Activated CD8-positive, alpha-beta memory T cell treated with anti-CD3 and anti-CD28 coated beads for 36 hours (primary cell): ENCODE measurements at regions not wholly inside any gene's neighbourhood (a gene's known extent, or its start where the extent isn't known, plus 50 kb on each side); places are given as distances from the start of the nearest gene placed in this dataset.
"Not testable (repeated sequence)": the region's sequence is repeated elsewhere in the genome, so short reads cannot be mapped to it uniquely, and the experiment has no call there.

Experiments
- CTCF ChIA-PET: fragments of 350-600 bp; sonication (Branson Sonifier 250); formaldehyde crosslinking; loops from one replicate; lab custom pipeline; 2021; ENCODE audit warnings: antibody characterized with exemption; lab: Charles Lee
- POLR2A ChIA-PET: fragments of 350-600 bp; sonication (Branson Sonifier 250); formaldehyde crosslinking; loops from one replicate; lab custom pipeline; 2021; ENCODE audit warnings: antibody characterized with exemption; lab: Charles Lee

DNA sequence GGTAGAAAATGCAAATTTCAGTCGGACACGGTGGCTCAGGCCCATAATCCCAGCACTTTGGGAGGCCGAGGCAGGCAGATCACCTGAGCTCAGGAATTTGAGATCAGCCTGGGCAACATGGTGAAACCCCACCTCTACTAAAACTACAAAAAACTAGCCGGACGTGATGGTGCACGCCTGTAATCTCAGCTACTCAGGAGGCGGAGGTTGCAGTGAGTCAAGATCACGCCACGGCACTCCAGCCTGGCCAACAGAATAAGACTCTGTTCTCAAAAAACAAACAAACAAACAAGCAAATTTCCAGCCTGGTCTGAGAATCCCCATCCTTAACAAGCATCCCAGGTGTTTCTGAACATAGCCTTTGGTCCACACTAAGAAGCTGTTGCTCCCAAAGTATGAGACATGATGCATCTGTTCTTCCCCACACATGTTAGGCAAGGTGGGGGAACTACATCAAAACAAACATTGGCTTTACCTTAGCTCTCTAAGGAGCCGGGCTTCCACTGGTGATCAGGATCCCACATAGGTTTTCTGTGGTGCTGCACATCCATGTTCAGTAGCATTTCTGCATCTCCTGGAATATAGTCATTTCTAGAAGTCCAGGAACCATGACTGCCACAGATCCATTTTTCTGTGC lies 92.5 kb upstream of the DMRT1 start:
- POLR2A ChIA-PET = no interaction called here
- CTCF ChIA-PET = no interaction called here

DNA sequence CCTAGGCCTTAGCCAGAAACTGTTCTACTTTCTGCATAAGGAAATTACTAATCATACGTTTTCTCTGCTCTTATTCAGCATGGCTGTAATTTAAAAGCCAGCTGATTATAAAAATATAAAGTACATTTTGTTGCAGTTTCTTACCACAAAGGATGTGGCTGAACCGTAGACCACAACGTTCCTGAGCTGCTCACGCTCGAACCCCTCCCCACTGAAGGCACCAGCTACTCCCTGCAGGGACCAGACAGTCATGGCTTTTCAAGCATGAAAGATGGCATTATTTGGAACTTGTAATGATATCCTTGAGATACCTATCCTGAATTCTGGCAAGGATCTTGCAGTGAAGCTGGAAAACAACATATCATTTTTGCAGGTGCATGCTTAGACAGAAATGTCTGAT lies 91.8 kb upstream of the DMRT1 start:
- POLR2A ChIA-PET = no interaction called here

GRCh38 chr9:750249-750967 lies 91.1 kb upstream of the DMRT1 start:
- CTCF ChIA-PET = interaction anchor here (0.6 kb wide), 1 partner anchor 139 kb away, joined by 3 read pairs; no protein-coding TSS in a partner anchor
- POLR2A ChIA-PET = no interaction called here

More for the DNA sequence above, 91.8 kb upstream of the DMRT1 start:
- CTCF ChIA-PET = interaction anchor here (0.6 kb wide), 1 partner anchor 140 kb away, joined by 3 read pairs; no protein-coding TSS in a partner anchor

GRCh38 chr9:751137-752051 lies 90.1 kb upstream of the DMRT1 start:
- CTCF ChIA-PET = no interaction called here
- POLR2A ChIA-PET = no interaction called here

GRCh38 chr9:752201-752600 lies 89.3 kb upstream of the DMRT1 start:
- CTCF ChIA-PET = no interaction called here
- POLR2A ChIA-PET = no interaction called here

GRCh38 chr9:752681-753200 lies 88.8 kb upstream of the DMRT1 start:
- CTCF ChIA-PET = no interaction called here
- POLR2A ChIA-PET = no interaction called here

DNA sequence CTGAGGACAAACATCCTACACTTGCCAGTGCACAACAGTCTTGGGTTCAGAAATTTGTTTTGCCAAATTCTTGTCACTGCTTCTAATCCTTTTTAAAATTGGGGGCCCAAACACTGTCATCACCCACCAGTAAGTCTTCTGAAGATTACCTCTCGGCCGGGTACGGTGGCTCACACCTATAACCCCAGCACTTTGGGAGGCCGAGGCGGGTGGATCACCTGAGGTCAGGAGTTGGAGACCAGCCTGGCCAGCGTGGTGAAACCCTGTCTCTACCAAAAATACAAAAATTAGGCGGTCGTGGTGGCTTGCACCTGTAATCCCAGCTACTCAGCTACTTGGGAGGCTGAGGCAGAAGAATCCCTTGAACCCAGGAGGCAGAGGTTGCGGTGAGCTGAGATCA lies 87.8 kb upstream of the DMRT1 start:
- CTCF ChIA-PET, POLR2A ChIA-PET: not testable (repeated sequence)

- ChIA-PET POLR2A (no interaction called here), CTCF (no interaction called here)
Observed at GRCh38 chr9:754150-754931, 87.2 kb upstream of the DMRT1 start.

GRCh38 chr9:755454-756381 lies 85.8 kb upstream of the DMRT1 start:
- ChIA-PET POLR2A (no interaction called here), CTCF (interaction anchor here (0.7 to 1.1 kb wide), 2 partner anchors 9 to 13 kb away, joined by 3 to 4 read pairs; no protein-coding TSS in a partner anchor)

GRCh38 chr9:757246-757881 lies 84.1 kb upstream of the DMRT1 start:
- CTCF ChIA-PET = interaction anchor here (1.2 kb wide), 1 partner anchor 21 kb away, joined by 3 read pairs; no protein-coding TSS in a partner anchor

GRCh38 chr9:758146-758545 lies 83.4 kb upstream of the DMRT1 start:
- ChIA-PET POLR2A (no interaction called here), CTCF (no interaction called here)

More at GRCh38 chr9:757246-757881, 84.1 kb upstream of the DMRT1 start:
- POLR2A ChIA-PET = no interaction called here

- CTCF ChIA-PET = no interaction called here
- POLR2A ChIA-PET = no interaction called here
Observed at GRCh38 chr9:759541-759940, 82.0 kb upstream of the DMRT1 start.

- CTCF ChIA-PET = no interaction called here
- POLR2A ChIA-PET = no interaction called here
Observed at GRCh38 chr9:759983-760736, 81.3 kb upstream of the DMRT1 start.

- ChIA-PET POLR2A (no interaction called here), CTCF (no interaction called here)
Observed at GRCh38 chr9:761176-761792, 80.2 kb upstream of the DMRT1 start.

- CTCF ChIA-PET = interaction anchor here (0.7 kb wide), 1 partner anchor 148 kb away, joined by 3 read pairs; no protein-coding TSS in a partner anchor
- POLR2A ChIA-PET = no interaction called here
Observed at GRCh38 chr9:761793-762560, 79.5 kb upstream of the DMRT1 start.

GRCh38 chr9:763692-764091 lies 77.8 kb upstream of the DMRT1 start:
- POLR2A ChIA-PET = no interaction called here
- CTCF ChIA-PET = no interaction called here
